DND-41 (cell line): ENCODE measurements at regions not wholly inside any gene's neighbourhood (a gene's known extent, or its start where the extent isn't known, plus 50 kb on each side); places are given as distances from the start of the nearest gene placed in this dataset.

Experiments
- ATAC-seq: fragments of 200-7000 bp; cut with Tn5 transposase; 3 replicates; pipeline ENCODE4 v1.9.1; 2021; ENCODE audit warnings: low read depth; ENCODE audit not compliant: insufficient read depth
- DNase-seq: peaks from one replicate; pipeline ENCODE4 v3.0.0-alpha.2; 2020
- H2AFZ ChIP-seq: 2 replicates; pipeline ENCODE4 v1.6.0; 2012; ENCODE audit warnings: low read depth, low read length
- H3K27ac ChIP-seq: 2 replicates; pipeline ENCODE4 v1.5.1; 2012; ENCODE audit warnings: low read length, inconsistent platforms
- H3K27me3 ChIP-seq: fragments of 200-600 bp; sonication (generic); 2 replicates; pipeline ENCODE4 v1.6.0; 2012; ENCODE audit warnings: low read length, mild to moderate bottlenecking, inconsistent platforms; ENCODE audit not compliant: insufficient read depth, poor library complexity
- H3K36me3 ChIP-seq: 2 replicates; pipeline ENCODE4 v1.5.1; 2012; ENCODE audit warnings: low read length, inconsistent platforms; ENCODE audit not compliant: insufficient read depth
- H3K4me1 ChIP-seq: 2 replicates; pipeline ENCODE4 v1.5.1; 2012; ENCODE audit warnings: mild to moderate bottlenecking, low read length; ENCODE audit not compliant: insufficient read depth
- H3K4me2 ChIP-seq: 2 replicates; pipeline ENCODE4 v1.6.0; 2012; ENCODE audit warnings: mild to moderate bottlenecking, moderate library complexity, low read length, inconsistent platforms; ENCODE audit not compliant: insufficient read depth
- H3K4me3 ChIP-seq, 2 experiments: fragments of 200-600 bp in 1 of 2; shearing (Covaris generic) in 1 of 2; 2 replicates each; pipeline ENCODE4 v1.5.1; 2012 to 2016; ENCODE audit warnings: inconsistent platforms in 2 of 2, low read length in 2 of 2, mild to moderate bottlenecking in 2 of 2, low read depth in 1 of 2, moderate library complexity in 1 of 2
- H3K79me2 ChIP-seq: 2 replicates; pipeline ENCODE4 v1.6.0; 2012; ENCODE audit warnings: low read length, inconsistent platforms; ENCODE audit not compliant: insufficient read depth
- H3K9ac ChIP-seq: 2 replicates; pipeline ENCODE4 v1.6.0; 2012; ENCODE audit warnings: low read depth, mild to moderate bottlenecking, inconsistent platforms, low read length, moderate library complexity
- H3K9me3 ChIP-seq: 2 replicates; pipeline ENCODE4 v1.5.1; 2012; ENCODE audit warnings: low read length, moderate library complexity, mild to moderate bottlenecking, inconsistent platforms; ENCODE audit not compliant: insufficient read depth, severe bottlenecking
- H4K20me1 ChIP-seq: 2 replicates; pipeline ENCODE4 v1.6.0; 2012; ENCODE audit warnings: low read length; ENCODE audit not compliant: insufficient read depth
- EZH2 ChIP-seq: IDR thresholded peaks from 3 replicates; pipeline ENCODE4 v1.6.1; 2012; ENCODE audit warnings: borderline replicate concordance, low read depth, mild to moderate bottlenecking, moderate library complexity, low read length, inconsistent platforms; ENCODE audit not compliant: severe bottlenecking
- TF ChIP-seq, protein P1 (sequence below): IDR thresholded peaks from 2 replicates; pipeline ENCODE4 v1.5.1; 2012; ENCODE audit warnings: borderline replicate concordance, low read length, moderate library complexity, mild to moderate bottlenecking; ENCODE audit not compliant: poor library complexity, severe bottlenecking; ENCODE audit errors: extremely low read depth

DNA sequence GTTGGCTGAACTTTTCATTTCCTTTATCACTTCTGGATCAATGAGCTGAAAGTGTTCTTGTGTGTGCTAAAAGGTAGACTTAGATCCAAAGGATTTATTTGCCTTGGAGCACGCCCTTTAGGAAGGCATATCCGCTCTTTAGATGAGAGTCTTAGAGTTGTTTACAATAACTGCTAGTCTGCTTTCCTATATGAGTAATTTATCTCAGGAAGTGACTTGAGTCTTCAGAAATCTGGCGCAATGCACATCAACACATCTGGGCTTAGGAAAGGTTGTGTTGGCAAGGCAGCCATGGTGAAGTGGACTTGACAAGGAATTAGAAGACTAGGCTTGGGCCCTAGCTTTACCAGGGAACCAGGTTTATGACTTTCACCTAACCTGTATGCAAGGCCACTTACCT is 204.1 kb upstream of the PTGFR start:
- no peak overlapping the region for H3K4me3 ChIP-seq
- H3K36me3 ChIP-seq = no peaks in the 10 kb centered on the region

DNA sequence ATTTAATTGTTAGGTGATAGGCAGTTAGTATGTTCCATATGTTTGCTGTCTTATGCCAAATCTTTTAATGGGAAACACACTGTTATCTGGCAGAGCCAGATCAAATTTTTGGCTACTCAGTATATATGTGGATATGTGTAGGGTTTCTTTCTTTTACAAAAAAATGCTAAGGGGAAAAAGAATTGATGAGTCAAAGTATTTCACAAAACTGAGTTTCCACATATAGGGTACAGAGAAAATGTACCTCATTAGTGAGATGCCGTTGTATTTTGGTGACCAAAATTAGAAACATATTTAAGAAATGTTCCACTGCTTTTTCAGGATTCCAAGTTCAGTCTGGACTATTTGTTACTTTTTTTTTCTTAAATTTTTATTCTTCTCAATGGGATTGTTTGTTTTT is 201.2 kb upstream of the PTGFR start:
- Histone ChIP-seq H3K4me2 (no peak overlapping the region), H3K4me1 (no peaks in the 10 kb centered on the region), H3K9me3 (no peaks in the 10 kb centered on the region), H3K9ac (no peak overlapping the region), H3K4me3 (no peak overlapping the region), H3K36me3 (no peaks in the 10 kb centered on the region), H3K27ac (no peak overlapping the region), H4K20me1 (no peaks in the 10 kb centered on the region), H3K27me3 (no peaks in the 10 kb centered on the region), H3K79me2 (no peaks in the 10 kb centered on the region), H2AFZ (no peak overlapping the region)
- DNase-seq (no peak), ATAC-seq (no peak)
- TF ChIP-seq EZH2 = no peak
- TF ChIP-seq, protein P1, sequence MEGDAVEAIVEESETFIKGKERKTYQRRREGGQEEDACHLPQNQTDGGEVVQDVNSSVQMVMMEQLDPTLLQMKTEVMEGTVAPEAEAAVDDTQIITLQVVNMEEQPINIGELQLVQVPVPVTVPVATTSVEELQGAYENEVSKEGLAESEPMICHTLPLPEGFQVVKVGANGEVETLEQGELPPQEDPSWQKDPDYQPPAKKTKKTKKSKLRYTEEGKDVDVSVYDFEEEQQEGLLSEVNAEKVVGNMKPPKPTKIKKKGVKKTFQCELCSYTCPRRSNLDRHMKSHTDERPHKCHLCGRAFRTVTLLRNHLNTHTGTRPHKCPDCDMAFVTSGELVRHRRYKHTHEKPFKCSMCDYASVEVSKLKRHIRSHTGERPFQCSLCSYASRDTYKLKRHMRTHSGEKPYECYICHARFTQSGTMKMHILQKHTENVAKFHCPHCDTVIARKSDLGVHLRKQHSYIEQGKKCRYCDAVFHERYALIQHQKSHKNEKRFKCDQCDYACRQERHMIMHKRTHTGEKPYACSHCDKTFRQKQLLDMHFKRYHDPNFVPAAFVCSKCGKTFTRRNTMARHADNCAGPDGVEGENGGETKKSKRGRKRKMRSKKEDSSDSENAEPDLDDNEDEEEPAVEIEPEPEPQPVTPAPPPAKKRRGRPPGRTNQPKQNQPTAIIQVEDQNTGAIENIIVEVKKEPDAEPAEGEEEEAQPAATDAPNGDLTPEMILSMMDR = no peak

More for the DNA sequence above, 204.1 kb upstream of the PTGFR start:
- Histone ChIP-seq H3K9ac (no peak overlapping the region), H3K79me2 (no peaks in the 10 kb centered on the region), H4K20me1 (no peaks in the 10 kb centered on the region), H3K27ac (no peak overlapping the region), H3K4me1 (no peaks in the 10 kb centered on the region), H3K4me2 (no peak overlapping the region), H2AFZ (no peak overlapping the region), H3K9me3 (no peaks in the 10 kb centered on the region), H3K27me3 (no peaks in the 10 kb centered on the region)
- no peak for TF ChIP-seq EZH2
- TF ChIP-seq, protein P1 = no peak
- DNase-seq (no peak), ATAC-seq (no peak)

DNA sequence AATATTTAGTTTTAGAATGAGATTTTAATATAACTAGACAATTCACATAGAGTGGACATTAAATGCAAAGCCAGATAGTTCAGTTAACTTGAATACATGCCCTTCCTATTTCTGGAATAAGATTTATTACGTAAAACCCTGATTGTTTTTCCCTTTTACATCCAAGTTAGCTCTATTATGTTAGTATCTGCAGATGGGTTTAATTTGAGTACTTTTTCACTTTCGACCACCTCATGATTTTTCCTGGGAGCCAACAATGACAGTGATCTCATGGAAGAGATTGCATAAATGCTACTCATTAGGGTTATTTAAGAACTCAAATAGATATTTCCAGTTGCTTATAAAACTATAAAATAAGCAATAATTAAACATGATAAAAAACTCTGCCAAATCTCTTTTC is 199.4 kb upstream of the PTGFR start:
- H3K36me3 ChIP-seq = no peaks in the 10 kb centered on the region
- H3K9ac ChIP-seq = no peak overlapping the region
- no peaks in the 10 kb centered on the region for H3K4me1 ChIP-seq
- no peaks in the 10 kb centered on the region for H3K9me3 ChIP-seq
- no peaks in the 10 kb centered on the region for H4K20me1 ChIP-seq
- DNase-seq (no peak), ATAC-seq (no peak)
- no peak overlapping the region for H3K4me2 ChIP-seq
- TF ChIP-seq, protein P1 = no peak
- TF ChIP-seq EZH2 = no peak
- no peak overlapping the region for H3K27ac ChIP-seq
- no peak overlapping the region for H2AFZ ChIP-seq
- no peaks in the 10 kb centered on the region for H3K27me3 ChIP-seq
- no peak overlapping the region for H3K4me3 ChIP-seq
- no peaks in the 10 kb centered on the region for H3K79me2 ChIP-seq

DNA sequence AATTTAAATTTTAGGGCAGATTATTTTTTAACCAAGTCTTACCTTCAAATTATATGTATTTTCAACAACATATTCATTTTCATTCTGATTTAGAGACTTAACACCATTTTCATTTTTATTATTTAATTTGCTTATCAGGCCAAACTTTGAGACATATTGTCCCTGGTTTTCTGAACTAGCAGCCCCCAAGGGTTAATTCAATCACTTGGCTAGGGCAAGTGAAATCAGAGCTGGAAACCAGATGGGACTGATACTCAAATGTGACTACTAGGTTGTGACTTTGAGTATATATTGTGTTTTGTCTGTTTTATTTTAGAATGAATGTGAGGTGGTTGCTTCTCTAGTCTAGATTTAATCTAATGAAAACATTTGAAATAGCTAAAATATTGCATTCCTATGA is 198.9 kb upstream of the PTGFR start:
- no peaks in the 10 kb centered on the region for H3K4me1 ChIP-seq
- H3K36me3 ChIP-seq = no peaks in the 10 kb centered on the region
- H3K9ac ChIP-seq = no peak overlapping the region
- H3K27ac ChIP-seq = no peak overlapping the region
- no peak overlapping the region for H2AFZ ChIP-seq
- no peaks in the 10 kb centered on the region for H4K20me1 ChIP-seq
- H3K9me3 ChIP-seq = no peaks in the 10 kb centered on the region
- H3K4me3 ChIP-seq = no peak overlapping the region
- H3K4me2 ChIP-seq = no peak overlapping the region
- ATAC-seq (no peak), DNase-seq (no peak)
- no peaks in the 10 kb centered on the region for H3K79me2 ChIP-seq
- TF ChIP-seq, protein P1 = no peak
- TF ChIP-seq EZH2 = no peak
- no peaks in the 10 kb centered on the region for H3K27me3 ChIP-seq
